GM12873 (cell line): ENCODE measurements at regions not wholly inside any gene's neighbourhood (a gene's known extent, or its start where the extent isn't known, plus 50 kb on each side); places are given as distances from the start of the nearest gene placed in this dataset.

Source experiments
- TF ChIP-seq, protein P1 (sequence below): IDR thresholded peaks from 2 replicates; pipeline ENCODE4 v1.5.1; 2012; ENCODE audit warnings: low read depth, mild to moderate bottlenecking, moderate library complexity, low read length, control low read depth; ENCODE audit not compliant: insufficient read depth; ENCODE audit errors: missing control alignments

DNA sequence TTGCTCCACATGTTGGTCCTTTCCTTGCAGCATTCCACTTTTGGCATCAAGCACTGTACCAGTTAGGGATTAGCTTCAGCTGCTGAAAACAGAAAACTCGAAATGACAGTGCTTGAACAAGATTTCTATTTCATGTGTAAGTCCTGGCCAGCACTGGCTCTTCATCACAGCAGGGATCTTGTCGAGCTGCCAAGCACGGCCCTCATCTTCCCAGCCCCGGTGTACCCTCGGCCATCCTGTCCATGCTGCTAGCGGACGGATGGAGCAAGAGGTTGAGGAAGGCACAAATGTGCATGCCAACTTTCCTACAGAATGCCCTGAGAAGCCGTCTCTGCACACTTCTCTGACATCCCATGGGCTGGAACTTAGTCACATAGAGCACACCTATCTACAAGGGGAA lies 130.6 kb downstream of the TENT4A start:
- TF ChIP-seq, protein P1, sequence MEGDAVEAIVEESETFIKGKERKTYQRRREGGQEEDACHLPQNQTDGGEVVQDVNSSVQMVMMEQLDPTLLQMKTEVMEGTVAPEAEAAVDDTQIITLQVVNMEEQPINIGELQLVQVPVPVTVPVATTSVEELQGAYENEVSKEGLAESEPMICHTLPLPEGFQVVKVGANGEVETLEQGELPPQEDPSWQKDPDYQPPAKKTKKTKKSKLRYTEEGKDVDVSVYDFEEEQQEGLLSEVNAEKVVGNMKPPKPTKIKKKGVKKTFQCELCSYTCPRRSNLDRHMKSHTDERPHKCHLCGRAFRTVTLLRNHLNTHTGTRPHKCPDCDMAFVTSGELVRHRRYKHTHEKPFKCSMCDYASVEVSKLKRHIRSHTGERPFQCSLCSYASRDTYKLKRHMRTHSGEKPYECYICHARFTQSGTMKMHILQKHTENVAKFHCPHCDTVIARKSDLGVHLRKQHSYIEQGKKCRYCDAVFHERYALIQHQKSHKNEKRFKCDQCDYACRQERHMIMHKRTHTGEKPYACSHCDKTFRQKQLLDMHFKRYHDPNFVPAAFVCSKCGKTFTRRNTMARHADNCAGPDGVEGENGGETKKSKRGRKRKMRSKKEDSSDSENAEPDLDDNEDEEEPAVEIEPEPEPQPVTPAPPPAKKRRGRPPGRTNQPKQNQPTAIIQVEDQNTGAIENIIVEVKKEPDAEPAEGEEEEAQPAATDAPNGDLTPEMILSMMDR, result no peak

DNA sequence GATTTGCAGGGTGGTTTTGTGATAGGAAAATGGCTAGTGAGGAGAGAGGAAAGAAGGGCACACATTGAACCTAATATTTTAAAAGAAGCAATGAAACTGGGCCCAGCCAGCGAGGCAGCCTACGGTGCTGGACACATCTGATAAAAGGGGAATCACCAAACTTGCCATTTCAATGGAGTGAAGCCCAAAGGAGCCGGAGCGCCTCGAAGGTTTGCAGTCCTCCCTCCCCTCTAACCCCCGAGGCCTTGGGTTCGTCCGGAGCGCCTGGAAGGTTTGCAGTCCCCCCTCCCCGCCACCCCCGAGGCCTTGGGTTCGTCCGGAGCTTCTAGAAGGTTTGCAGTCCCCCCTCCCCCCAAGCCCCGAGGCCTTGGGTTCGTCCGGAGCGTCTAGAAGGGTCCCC lies 132.6 kb downstream of the TENT4A start:
- TF ChIP-seq, protein P1, result no peak

DNA sequence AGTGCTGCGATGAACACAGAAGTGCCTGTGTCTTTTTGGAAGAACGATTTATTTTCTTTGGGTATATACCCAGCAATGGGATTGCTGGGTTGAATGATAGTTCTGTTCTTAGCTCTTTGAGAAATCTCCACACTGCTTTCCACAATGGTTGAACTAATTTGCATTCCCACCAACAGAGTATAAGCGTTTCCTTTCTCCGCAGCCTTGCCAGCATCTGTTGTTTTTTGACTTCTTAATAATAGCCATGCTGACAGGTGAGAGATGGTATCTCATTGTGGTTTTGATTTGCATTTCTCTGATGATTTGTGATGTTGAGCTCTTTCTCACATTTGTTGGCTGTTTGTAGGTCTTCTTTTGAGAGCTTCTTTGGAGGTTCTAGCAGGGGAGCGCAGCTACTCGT lies 134.6 kb downstream of the TENT4A start:
- TF ChIP-seq, protein P1, result no peak

DNA sequence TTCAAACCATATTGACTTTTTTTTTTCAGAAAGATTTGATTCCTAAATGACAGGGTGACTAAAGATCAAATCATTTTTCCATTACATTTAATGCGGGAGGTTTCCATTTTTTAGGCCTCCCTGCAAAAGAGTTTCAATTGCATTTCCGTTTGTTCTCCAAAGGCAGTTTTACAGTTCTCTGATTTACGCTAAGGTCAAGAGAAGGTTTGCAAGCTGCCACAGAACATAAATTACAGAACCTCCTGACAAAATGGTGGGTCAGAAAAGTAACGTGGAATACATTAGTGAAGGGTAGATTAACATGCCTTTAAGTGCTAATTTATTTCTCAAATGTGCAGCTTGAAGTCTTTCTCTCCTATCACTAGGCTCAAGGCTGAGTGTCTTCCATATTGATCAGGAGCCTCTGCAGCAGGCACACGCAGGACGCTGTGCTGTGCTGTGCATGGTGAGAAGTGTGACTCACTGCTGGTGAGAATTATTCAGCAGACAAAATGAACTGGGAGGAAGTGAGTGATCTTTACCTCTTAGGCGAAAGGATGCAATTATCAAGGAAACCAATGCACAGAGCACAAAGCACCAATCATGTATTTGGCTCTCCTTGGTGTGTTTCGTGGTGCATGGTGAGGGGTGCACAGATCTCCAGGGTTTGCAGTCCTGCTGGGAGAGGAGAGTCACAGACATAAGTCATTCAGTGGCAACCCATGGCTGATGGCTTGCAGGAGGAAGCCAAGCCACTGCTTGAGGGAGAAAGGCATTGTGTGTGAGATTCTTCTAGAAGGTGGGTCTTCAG lies 136.3 kb downstream of the TENT4A start:
- TF ChIP-seq, protein P1, result no peak

DNA sequence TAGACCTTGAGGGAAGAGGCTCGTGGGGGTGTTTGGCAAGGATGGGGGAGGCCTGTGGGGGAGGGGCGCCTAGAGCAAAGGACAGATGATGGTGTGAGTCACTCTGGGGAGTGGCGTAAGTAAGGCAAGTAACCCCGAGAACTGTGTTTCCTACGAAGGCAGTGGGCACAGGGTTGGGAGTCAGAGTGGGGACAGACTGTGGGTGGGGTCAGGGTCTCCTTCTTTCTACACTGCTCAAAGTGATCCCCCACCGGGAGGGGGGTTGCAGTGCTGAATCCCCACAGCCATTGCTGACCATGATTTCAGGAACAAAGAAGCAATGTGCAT lies 136.8 kb downstream of the TENT4A start:
- TF ChIP-seq, protein P1, result no peak

DNA sequence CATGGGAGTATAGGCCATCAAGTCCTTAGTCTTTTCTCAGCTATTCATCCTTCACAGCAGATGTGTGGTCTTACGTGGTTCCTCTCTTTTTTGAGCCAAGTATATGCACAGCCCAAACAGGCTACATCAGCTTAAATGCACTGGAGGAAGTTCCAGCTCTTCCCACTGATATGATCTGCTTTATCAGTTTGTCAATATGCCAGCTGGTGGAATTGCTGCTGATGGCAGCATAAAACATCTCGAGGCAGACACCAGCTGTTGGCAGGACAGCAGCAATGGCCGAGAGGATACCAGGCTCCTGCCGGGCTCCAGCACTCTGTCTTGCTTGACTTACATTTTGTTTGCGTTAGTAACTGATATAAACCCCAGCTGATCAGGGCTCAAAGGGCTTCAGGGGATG lies 143.4 kb downstream of the TENT4A start:
- TF ChIP-seq, protein P1, result no peak

DNA sequence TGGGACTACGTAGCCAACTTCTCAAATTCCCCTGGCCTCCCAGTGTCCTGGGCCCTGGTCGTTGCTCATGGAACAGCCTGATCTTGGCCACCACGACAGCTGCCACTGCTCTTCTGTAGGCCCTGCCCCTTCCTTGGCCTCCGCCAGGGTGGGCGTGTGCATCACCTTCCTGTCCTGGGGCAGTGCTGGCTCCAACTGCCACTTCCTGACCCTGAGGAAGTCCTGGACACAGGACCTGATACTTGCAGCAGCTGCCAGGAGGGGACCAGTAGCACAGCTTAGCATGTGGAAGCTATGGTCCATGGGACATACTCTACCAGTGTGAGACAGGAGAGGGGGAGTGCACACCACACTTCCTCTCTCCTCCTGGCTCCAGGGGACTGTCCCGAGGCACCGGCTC lies 145.2 kb downstream of the TENT4A start:
- TF ChIP-seq, protein P1, result no peak
